OCI-LY1 (cell line): ENCODE measurements at regions not wholly inside any gene's neighbourhood (a gene's known extent, or its start where the extent isn't known, plus 50 kb on each side); places are given as distances from the start of the nearest gene placed in this dataset.

Experiments used
- H2AFZ ChIP-seq: fragments of 200-600 bp; sonication (generic), shearing (Covaris generic); 2 replicates; pipeline ENCODE4 v1.6.0; 2014; ENCODE audit warnings: antibody characterized with exemption, mild to moderate bottlenecking, low read length
- H3F3A ChIP-seq: fragments of 200-600 bp; sonication (generic), shearing (Covaris generic); 2 replicates; pipeline ENCODE4 v1.6.0; 2014; ENCODE audit warnings: mild to moderate bottlenecking, antibody characterized with exemption, low read length, moderate library complexity; ENCODE audit not compliant: insufficient read depth
- H3K27ac ChIP-seq: fragments of 200-600 bp; sonication (generic); 2 replicates; pipeline ENCODE4 v1.5.1; 2014; ENCODE audit warnings: low read length, mixed run types, mild to moderate bottlenecking, low read depth; ENCODE audit not compliant: poor library complexity, severe bottlenecking
- H3K27me3 ChIP-seq: fragments of 200-600 bp; sonication (generic); 2 replicates; pipeline ENCODE4 v1.6.0; 2014; ENCODE audit warnings: antibody characterized with exemption, mild to moderate bottlenecking, low read length, moderate library complexity; ENCODE audit not compliant: insufficient read depth
- H3K36me3 ChIP-seq: fragments of 200-600 bp; sonication (generic); 2 replicates; pipeline ENCODE4 v1.6.1; 2014; ENCODE audit warnings: mild to moderate bottlenecking, antibody characterized with exemption, low read length, moderate library complexity, mixed read lengths; ENCODE audit not compliant: insufficient read depth
- H3K4me1 ChIP-seq: fragments of 200-600 bp; sonication (generic); 2 replicates; pipeline ENCODE4 v1.5.1; 2014; ENCODE audit warnings: mild to moderate bottlenecking, low read length, moderate library complexity; ENCODE audit not compliant: insufficient read depth, severe bottlenecking
- H3K4me2 ChIP-seq: fragments of 200-600 bp; sonication (generic), shearing (Covaris generic); 2 replicates; pipeline ENCODE4 v1.6.1; 2014; ENCODE audit warnings: low read length
- H3K4me3 ChIP-seq: fragments of 200-600 bp; sonication (generic); 2 replicates; pipeline ENCODE4 v1.5.1; 2014; ENCODE audit warnings: low read length, low read depth, mild to moderate bottlenecking, mixed read lengths; ENCODE audit not compliant: poor library complexity, severe bottlenecking
- H3K79me2 ChIP-seq: fragments of 200-600 bp; shearing (Covaris generic); 2 replicates; pipeline ENCODE4 v1.6.1; 2016; ENCODE audit warnings: mixed run types, low read length, mixed read lengths; ENCODE audit not compliant: insufficient read depth
- H3K9ac ChIP-seq: fragments of 200-600 bp; sonication (generic), shearing (Covaris generic); 2 replicates; pipeline ENCODE4 v1.6.1; 2014; ENCODE audit warnings: mild to moderate bottlenecking, low read length, mixed read lengths
- H3K9me2 ChIP-seq: fragments of 200-600 bp; sonication (generic), shearing (Covaris generic); 2 replicates; pipeline ENCODE4 v1.6.1; 2014; ENCODE audit warnings: low read depth, mild to moderate bottlenecking, low read length, mixed read lengths
- H3K9me3 ChIP-seq: fragments of 200-600 bp; shearing (Covaris generic); 2 replicates; pipeline ENCODE4 v1.6.1; 2014; ENCODE audit warnings: low read length, mixed read lengths
- H4K20me1 ChIP-seq: fragments of 200-600 bp; sonication (generic), shearing (Covaris generic); 2 replicates; pipeline ENCODE4 v1.6.0; 2016; ENCODE audit warnings: mild to moderate bottlenecking, low read length; ENCODE audit not compliant: insufficient read depth
- CTCF ChIP-seq: fragments of 200-600 bp; sonication (generic), shearing (Covaris generic); IDR thresholded peaks from 2 replicates; pipeline ENCODE4 v1.5.1; 2017; ENCODE audit warnings: mild to moderate bottlenecking, antibody characterized with exemption, low read length, moderate library complexity, mixed read lengths
- EZH2 ChIP-seq: fragments of 200-600 bp; sonication (generic), shearing (Covaris generic); IDR thresholded peaks from 2 replicates; pipeline ENCODE4 v1.8.0; 2017; ENCODE audit warnings: borderline replicate concordance, mixed run types, mild to moderate bottlenecking, antibody characterized with exemption, low read length, moderate library complexity, mixed read lengths

GRCh38 chr2:103152556-103152955, 390.7 kb downstream of the TMEM182 start:
- Histone ChIP-seq H3K27ac (no peak overlapping the region), H3K36me3 (no peaks in the 10 kb centered on the region), H3K27me3 (no peaks in the 10 kb centered on the region)

GRCh38 chr2:103153580-103154284, 391.9 kb downstream of the TMEM182 start:
- no peaks in the 10 kb centered on the region for H4K20me1 ChIP-seq
- no peak overlapping the region for H2AFZ ChIP-seq
- H3K9me2 ChIP-seq: no peaks in the 10 kb centered on the region
- TF ChIP-seq EZH2 (no peak), CTCF (no peak)
- H3K27me3 ChIP-seq: no peaks in the 10 kb centered on the region
- H3F3A ChIP-seq: no peaks in the 10 kb centered on the region
- no peak overlapping the region for H3K4me2 ChIP-seq
- H3K36me3 ChIP-seq: no peaks in the 10 kb centered on the region
- H3K9me3 ChIP-seq: no peaks in the 10 kb centered on the region
- no peaks in the 10 kb centered on the region for H3K4me1 ChIP-seq
- no peak overlapping the region for H3K4me3 ChIP-seq
- H3K27ac ChIP-seq: no peak overlapping the region
- no peaks in the 10 kb centered on the region for H3K79me2 ChIP-seq
- no peak overlapping the region for H3K9ac ChIP-seq

More at GRCh38 chr2:103152556-103152955, 390.7 kb downstream of the TMEM182 start:
- Histone ChIP-seq H2AFZ (no peak overlapping the region), H3K4me2 (no peak overlapping the region), H3K4me1 (no peaks in the 10 kb centered on the region), H4K20me1 (no peaks in the 10 kb centered on the region), H3F3A (no peaks in the 10 kb centered on the region), H3K79me2 (no peaks in the 10 kb centered on the region), H3K9me2 (no peaks in the 10 kb centered on the region), H3K4me3 (no peak overlapping the region), H3K9ac (no peak overlapping the region), H3K9me3 (no peaks in the 10 kb centered on the region)
- TF ChIP-seq CTCF (no peak), EZH2 (no peak)

- Histone ChIP-seq H3K9ac (no peak overlapping the region), H3K27ac (no peak overlapping the region), H3K4me3 (no peak overlapping the region), H4K20me1 (no peaks in the 10 kb centered on the region), H2AFZ (no peak overlapping the region), H3K9me2 (no peaks in the 10 kb centered on the region), H3K4me1 (no peaks in the 10 kb centered on the region), H3F3A (no peaks in the 10 kb centered on the region), H3K4me2 (no peak overlapping the region), H3K27me3 (no peaks in the 10 kb centered on the region), H3K79me2 (no peaks in the 10 kb centered on the region), H3K9me3 (no peaks in the 10 kb centered on the region), H3K36me3 (no peaks in the 10 kb centered on the region)
- TF ChIP-seq CTCF (no peak), EZH2 (no peak)
Observed at GRCh38 chr2:103155308-103155707, 393.5 kb downstream of the TMEM182 start.
